ENCODE measurements at regions not wholly inside any gene's neighbourhood (a gene's known extent, or its start where the extent isn't known, plus 50 kb on each side); places are given as distances from the start of the nearest gene placed in this dataset.

GRCh38 chr4:140220058-140220457, 66.1 kb upstream of the MAML3 start:
- TF ChIP-seq CTCF (IDR thresholded peaks at IDR 0.05) (no peak), NFYB (CRISPR knock-in tag; conservative IDR thresholded peaks at IDR 0.05; ENCODE audit: low read depth) (no peak), SMAD3 (CRISPR knock-in tag; IDR thresholded peaks at IDR 0.05; ENCODE audit: borderline replicate concordance) (no peak), TEAD1 (CRISPR knock-in tag; IDR thresholded peaks at IDR 0.05) (no peak), ZNF121 (CRISPR knock-in tag; IDR thresholded peaks at IDR 0.05) (no peak), EMX1 (CRISPR knock-in tag; IDR thresholded peaks at IDR 0.05) (no peak), SP1 (CRISPR knock-in tag; conservative IDR thresholded peaks at IDR 0.05) (no peak), CBFB (CRISPR knock-in tag; IDR thresholded peaks at IDR 0.05; ENCODE audit: low read depth) (no peak), ESRRA (CRISPR knock-in tag; IDR thresholded peaks at IDR 0.05; ENCODE audit: borderline replicate concordance) (no peak), USF2 (CRISPR knock-in tag; IDR thresholded peaks at IDR 0.05) (no peak), E2F1 (CRISPR knock-in tag; IDR thresholded peaks at IDR 0.05) (no peak), NR3C1 (CRISPR knock-in tag; conservative IDR thresholded peaks at IDR 0.05; ENCODE audit: low read depth) (no peak)

All from WTC11 (cell line).